ENCODE measurements at regions not wholly inside any gene's neighbourhood (a gene's known extent, or its start where the extent isn't known, plus 50 kb on each side); places are given as distances from the start of the nearest gene placed in this dataset.

DNA sequence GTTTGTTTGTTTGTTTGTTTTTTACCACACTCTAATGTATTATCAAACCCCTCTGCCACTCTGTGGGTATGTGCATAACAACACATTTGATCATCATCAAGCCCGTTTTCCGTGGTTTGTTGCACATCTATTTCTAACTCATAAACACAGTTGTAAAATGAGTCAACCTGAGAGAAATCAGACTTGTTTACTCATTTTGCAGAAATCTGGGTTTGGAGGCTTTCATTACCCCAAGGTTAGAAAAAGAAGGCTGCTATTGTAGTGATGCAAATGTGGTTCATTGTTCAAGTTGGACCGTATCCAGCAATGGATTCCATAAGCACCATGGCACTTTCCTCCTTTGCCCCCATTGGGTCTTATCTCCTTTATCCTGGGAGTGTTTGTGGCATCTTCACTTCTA, 353.2 kb upstream of the SOX2 start:
- no peak overlapping the region for H3K9ac ChIP-seq (ENCODE audit: low read length)
- no peak overlapping the region for H3K4me3 ChIP-seq (ENCODE audit: insufficient read depth, low read length, poor library complexity, severe bottlenecking)
- no peaks in the 10 kb centered on the region for H4K20me1 ChIP-seq (ENCODE audit: low read depth, low read length)
- H3K9me3 ChIP-seq (ENCODE audit: insufficient read depth, low read length), result no peaks in the 10 kb centered on the region
- H3K27me3 ChIP-seq (ENCODE audit: low read length), result no peaks in the 10 kb centered on the region
- H3K36me3 ChIP-seq (ENCODE audit: low read length), result no peaks in the 10 kb centered on the region
- H3K27ac ChIP-seq (ENCODE audit: low read depth, low read length), result no peak overlapping the region
- H3K4me2 ChIP-seq (ENCODE audit: low read depth, low read length, poor library complexity, severe bottlenecking), result no peak overlapping the region
- H3K9me2 ChIP-seq (replicated peaks; ENCODE audit: insufficient read depth, low read length), result no peaks in the 10 kb centered on the region
- no peak overlapping the region for H2AFZ ChIP-seq (ENCODE audit: low read depth, low read length, severe bottlenecking)
- H3F3A ChIP-seq (ENCODE audit: insufficient read depth), result no peaks in the 10 kb centered on the region
- no peaks in the 10 kb centered on the region for H3K79me2 ChIP-seq (ENCODE audit: insufficient read depth, low read length)
- TF ChIP-seq, protein P1, sequence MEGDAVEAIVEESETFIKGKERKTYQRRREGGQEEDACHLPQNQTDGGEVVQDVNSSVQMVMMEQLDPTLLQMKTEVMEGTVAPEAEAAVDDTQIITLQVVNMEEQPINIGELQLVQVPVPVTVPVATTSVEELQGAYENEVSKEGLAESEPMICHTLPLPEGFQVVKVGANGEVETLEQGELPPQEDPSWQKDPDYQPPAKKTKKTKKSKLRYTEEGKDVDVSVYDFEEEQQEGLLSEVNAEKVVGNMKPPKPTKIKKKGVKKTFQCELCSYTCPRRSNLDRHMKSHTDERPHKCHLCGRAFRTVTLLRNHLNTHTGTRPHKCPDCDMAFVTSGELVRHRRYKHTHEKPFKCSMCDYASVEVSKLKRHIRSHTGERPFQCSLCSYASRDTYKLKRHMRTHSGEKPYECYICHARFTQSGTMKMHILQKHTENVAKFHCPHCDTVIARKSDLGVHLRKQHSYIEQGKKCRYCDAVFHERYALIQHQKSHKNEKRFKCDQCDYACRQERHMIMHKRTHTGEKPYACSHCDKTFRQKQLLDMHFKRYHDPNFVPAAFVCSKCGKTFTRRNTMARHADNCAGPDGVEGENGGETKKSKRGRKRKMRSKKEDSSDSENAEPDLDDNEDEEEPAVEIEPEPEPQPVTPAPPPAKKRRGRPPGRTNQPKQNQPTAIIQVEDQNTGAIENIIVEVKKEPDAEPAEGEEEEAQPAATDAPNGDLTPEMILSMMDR (IDR thresholded peaks at IDR 0.05; ENCODE audit: insufficient read depth, low read length, poor library complexity, severe bottlenecking), result no peak
- no peak for TF ChIP-seq EZH2phosphoT487 (conservative IDR thresholded peaks at IDR 0.05; ENCODE audit: low read length)

DNA sequence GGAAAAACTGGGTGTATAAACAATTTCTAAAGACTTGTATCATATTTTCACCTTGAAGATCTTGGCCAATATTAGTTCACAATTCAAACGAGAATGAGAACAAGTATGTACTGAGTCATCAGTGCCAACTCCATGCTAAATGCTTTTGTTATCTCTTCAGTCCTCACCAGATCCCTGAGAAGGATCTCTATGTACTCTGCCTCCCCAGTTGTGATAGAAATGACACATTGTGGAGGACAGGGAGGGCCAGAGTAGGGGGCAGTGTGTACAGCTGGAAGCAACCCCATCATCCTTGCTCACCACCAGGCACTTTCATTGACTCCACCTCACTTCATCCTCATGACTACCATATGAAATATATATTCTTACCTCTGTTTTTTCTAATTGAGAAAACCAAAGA, 353.7 kb upstream of the SOX2 start:
- Histone ChIP-seq H3K4me2 (ENCODE audit: low read depth, low read length, poor library complexity, severe bottlenecking) (no peak overlapping the region), H3K4me3 (ENCODE audit: insufficient read depth, low read length, poor library complexity, severe bottlenecking) (no peak overlapping the region), H3K36me3 (ENCODE audit: low read length) (no peaks in the 10 kb centered on the region), H3K9me2 (replicated peaks; ENCODE audit: insufficient read depth, low read length) (no peaks in the 10 kb centered on the region), H3K79me2 (ENCODE audit: insufficient read depth, low read length) (no peaks in the 10 kb centered on the region), H3K27me3 (ENCODE audit: low read length) (no peaks in the 10 kb centered on the region), H2AFZ (ENCODE audit: low read depth, low read length, severe bottlenecking) (no peak overlapping the region), H3F3A (ENCODE audit: insufficient read depth) (no peaks in the 10 kb centered on the region), H4K20me1 (ENCODE audit: low read depth, low read length) (no peaks in the 10 kb centered on the region), H3K27ac (ENCODE audit: low read depth, low read length) (no peak overlapping the region), H3K9ac (ENCODE audit: low read length) (no peak overlapping the region), H3K9me3 (ENCODE audit: insufficient read depth, low read length) (no peaks in the 10 kb centered on the region)
- TF ChIP-seq, protein P1 (IDR thresholded peaks at IDR 0.05; ENCODE audit: insufficient read depth, low read length, poor library complexity, severe bottlenecking), result no peak
- TF ChIP-seq EZH2phosphoT487 (conservative IDR thresholded peaks at IDR 0.05; ENCODE audit: low read length), result no peak

DNA sequence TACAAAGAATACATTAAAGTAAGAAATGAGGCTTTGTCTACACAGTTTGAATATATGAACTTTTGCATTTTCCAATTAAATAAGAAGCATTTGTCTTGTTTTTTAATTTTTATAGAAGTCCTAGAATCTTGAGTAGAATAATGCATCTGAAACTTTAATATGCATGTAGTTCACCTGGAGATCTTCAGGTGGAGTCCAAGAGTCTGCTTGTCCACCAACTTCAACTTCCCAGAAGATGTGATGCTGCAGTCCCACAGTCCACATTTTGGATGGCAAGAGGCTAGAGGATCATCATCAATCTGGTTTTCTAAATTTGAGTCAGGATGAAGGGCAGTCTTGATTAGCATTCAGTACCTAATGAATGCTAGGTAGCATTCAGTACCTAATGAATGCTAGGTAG, 357.6 kb upstream of the SOX2 start:
- no peak overlapping the region for H2AFZ ChIP-seq (ENCODE audit: low read depth, low read length, severe bottlenecking)
- H3K9me2 ChIP-seq (replicated peaks; ENCODE audit: insufficient read depth, low read length), result no peaks in the 10 kb centered on the region
- no peak overlapping the region for H3K9ac ChIP-seq (ENCODE audit: low read length)
- H4K20me1 ChIP-seq (ENCODE audit: low read depth, low read length), result no peaks in the 10 kb centered on the region
- no peaks in the 10 kb centered on the region for H3K79me2 ChIP-seq (ENCODE audit: insufficient read depth, low read length)
- H3K4me2 ChIP-seq (ENCODE audit: low read depth, low read length, poor library complexity, severe bottlenecking), result no peak overlapping the region
- H3K4me3 ChIP-seq (ENCODE audit: insufficient read depth, low read length, poor library complexity, severe bottlenecking), result no peak overlapping the region
- no peaks in the 10 kb centered on the region for H3K36me3 ChIP-seq (ENCODE audit: low read length)
- no peaks in the 10 kb centered on the region for H3F3A ChIP-seq (ENCODE audit: insufficient read depth)
- H3K27me3 ChIP-seq (ENCODE audit: low read length), result no peaks in the 10 kb centered on the region
- no peaks in the 10 kb centered on the region for H3K9me3 ChIP-seq (ENCODE audit: insufficient read depth, low read length)
- TF ChIP-seq, protein P1 (IDR thresholded peaks at IDR 0.05; ENCODE audit: insufficient read depth, low read length, poor library complexity, severe bottlenecking), result no peak
- TF ChIP-seq EZH2phosphoT487 (conservative IDR thresholded peaks at IDR 0.05; ENCODE audit: low read length), result no peak
- H3K27ac ChIP-seq (ENCODE audit: low read depth, low read length), result no peak overlapping the region

DNA sequence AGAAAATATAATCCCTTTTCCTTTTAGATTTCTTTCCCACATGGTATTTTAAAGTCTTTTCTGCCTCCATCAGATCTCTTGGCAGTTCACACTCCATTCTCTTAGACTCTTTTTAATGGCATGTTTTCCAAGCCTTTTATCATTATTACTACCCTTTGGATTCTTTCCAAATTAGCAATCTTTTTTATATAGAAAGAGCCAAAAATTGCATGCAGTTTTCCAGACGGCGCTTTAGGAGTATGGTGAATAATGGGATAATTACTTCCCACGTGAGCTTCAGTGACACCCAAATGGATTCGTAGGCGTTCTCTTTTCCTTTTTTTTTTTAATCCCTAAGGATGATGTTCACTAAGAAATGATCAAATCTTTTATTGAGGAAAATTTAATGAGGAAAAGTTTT, 354.8 kb upstream of the DNAJC19 start:
- no peak for TF ChIP-seq EZH2phosphoT487 (conservative IDR thresholded peaks at IDR 0.05; ENCODE audit: low read length)
- TF ChIP-seq, protein P1 (IDR thresholded peaks at IDR 0.05; ENCODE audit: insufficient read depth, low read length, poor library complexity, severe bottlenecking), result no peak
- H3K9ac ChIP-seq (ENCODE audit: low read length), result no peak overlapping the region
- H3K9me2 ChIP-seq (replicated peaks; ENCODE audit: insufficient read depth, low read length), result no peaks in the 10 kb centered on the region
- H3K4me2 ChIP-seq (ENCODE audit: low read depth, low read length, poor library complexity, severe bottlenecking), result no peak overlapping the region
- no peak overlapping the region for H2AFZ ChIP-seq (ENCODE audit: low read depth, low read length, severe bottlenecking)
- H3K9me3 ChIP-seq (ENCODE audit: insufficient read depth, low read length), result no peaks in the 10 kb centered on the region
- no peak overlapping the region for H3K4me3 ChIP-seq (ENCODE audit: insufficient read depth, low read length, poor library complexity, severe bottlenecking)
- H3K27me3 ChIP-seq (ENCODE audit: low read length), result no peaks in the 10 kb centered on the region
- H3K79me2 ChIP-seq (ENCODE audit: insufficient read depth, low read length), result no peaks in the 10 kb centered on the region
- no peaks in the 10 kb centered on the region for H3F3A ChIP-seq (ENCODE audit: insufficient read depth)
- H3K36me3 ChIP-seq (ENCODE audit: low read length), result no peaks in the 10 kb centered on the region
- no peak overlapping the region for H3K27ac ChIP-seq (ENCODE audit: low read depth, low read length)
- no peaks in the 10 kb centered on the region for H4K20me1 ChIP-seq (ENCODE audit: low read depth, low read length)

All from SU-DHL-6 (cell line).